Stimulated activated CD4-positive, alpha-beta T cell treated with anti-CD3 and anti-CD28 coated beads, Interleukin-2, amount 100 ng/mL, for 48 hours (primary cell): ENCODE measurements at regions not wholly inside any gene's neighbourhood (a gene's known extent, or its start where the extent isn't known, plus 50 kb on each side); places are given as distances from the start of the nearest gene placed in this dataset.
"Not testable (repeated sequence)": the region's sequence is repeated elsewhere in the genome, so short reads cannot be mapped to it uniquely, and the experiment has no call there.

Experiments
- DNase-seq, 2 donors: peaks; one replicate each; pipeline ENCODE4 v3.0.0-alpha.2; 2020

GRCh38 chr1:102659876-102660483, 448.3 kb downstream of the COL11A1 start:
- not testable (repeated sequence) for DNase-seq

- DNase-seq, result no peak
Measured at GRCh38 chr1:102655034-102655433, 453.3 kb downstream of the COL11A1 start.

GRCh38 chr1:102640872-102641271, 467.4 kb downstream of the COL11A1 start:
- no peak for DNase-seq

- no peak for DNase-seq
Measured at GRCh38 chr1:102640312-102640711, 468.0 kb downstream of the COL11A1 start.

GRCh38 chr1:102631691-102632090, 476.6 kb downstream of the COL11A1 start:
- DNase-seq, result no peak

GRCh38 chr1:102630041-102630440, 478.3 kb downstream of the COL11A1 start:
- no peak for DNase-seq

GRCh38 chr1:102628109-102628613, 480.2 kb downstream of the COL11A1 start:
- no peak for DNase-seq

GRCh38 chr1:102627145-102627544, 481.2 kb downstream of the COL11A1 start:
- DNase-seq, result no peak

- DNase-seq, result no peak
Measured at GRCh38 chr1:102615896-102616295, 492.4 kb downstream of the COL11A1 start.

GRCh38 chr1:102595106-102595505, 513.2 kb downstream of the COL11A1 start:
- DNase-seq, result no peak

- no peak for DNase-seq
Measured at GRCh38 chr1:102593276-102593675, 515.0 kb downstream of the COL11A1 start.

- no peak for DNase-seq
Measured at GRCh38 chr1:102588536-102588935, 519.8 kb downstream of the COL11A1 start.

- no peak for DNase-seq
Measured at GRCh38 chr1:102586022-102586421, 522.3 kb downstream of the COL11A1 start.

GRCh38 chr1:102580806-102581205, 527.5 kb downstream of the COL11A1 start:
- DNase-seq, result no peak

- no peak for DNase-seq
Measured at GRCh38 chr1:102578804-102579203, 529.5 kb downstream of the COL11A1 start.

- no peak for DNase-seq
Measured at GRCh38 chr1:102572637-102573036, 535.7 kb downstream of the COL11A1 start.

GRCh38 chr1:102566182-102566581, 542.1 kb downstream of the COL11A1 start:
- DNase-seq, result no peak

- no peak for DNase-seq
Measured at GRCh38 chr1:102562380-102562779, 545.9 kb downstream of the COL11A1 start.

GRCh38 chr1:102550729-102551384, 554.1 kb upstream of the OLFM3 start:
- DNase-seq, result no peak

- DNase-seq, result no peak
Measured at GRCh38 chr1:102546251-102546650, 549.5 kb upstream of the OLFM3 start.

- DNase-seq, result no peak
Measured at GRCh38 chr1:102535829-102536505, 539.2 kb upstream of the OLFM3 start.

GRCh38 chr1:102531036-102531435, 534.3 kb upstream of the OLFM3 start:
- no peak for DNase-seq

GRCh38 chr1:102529446-102529845, 532.7 kb upstream of the OLFM3 start:
- DNase-seq, result no peak

GRCh38 chr1:102500758-102501157, 504.0 kb upstream of the OLFM3 start:
- no peak for DNase-seq
